HG03442 (cell line): ENCODE measurements at regions not wholly inside any gene's neighbourhood (a gene's known extent, or its start where the extent isn't known, plus 50 kb on each side); places are given as distances from the start of the nearest gene placed in this dataset.
"Not testable (repeated sequence)": the region's sequence is repeated elsewhere in the genome, so short reads cannot be mapped to it uniquely, and the experiment has no call there.

Source experiments
- ATAC-seq: cut with Tn5 transposase; IDR thresholded peaks from one replicate; pipeline ENCODE4 v1.9.1; 2021; ENCODE audit warnings: mild to moderate bottlenecking, moderate library complexity; ENCODE audit not compliant: unreplicated experiment

GRCh38 chr3:75434276-75434912 lies 229.7 kb upstream of the FRG2C start:
- ATAC-seq, result not testable (repeated sequence)

GRCh38 chr3:75434913-75435793 lies 229.0 kb upstream of the FRG2C start:
- ATAC-seq, result peak; percentile 97

- not testable (repeated sequence) for ATAC-seq
Measured at GRCh38 chr3:75435794-75436400, 228.2 kb upstream of the FRG2C start.

GRCh38 chr3:75440986-75441385 lies 223.1 kb upstream of the FRG2C start:
- not testable (repeated sequence) for ATAC-seq

- not testable (repeated sequence) for ATAC-seq
Measured at GRCh38 chr3:75444634-75445033, 219.5 kb upstream of the FRG2C start.

GRCh38 chr3:75445234-75445633 lies 218.9 kb upstream of the FRG2C start:
- not testable (repeated sequence) for ATAC-seq

- not testable (repeated sequence) for ATAC-seq
Measured at GRCh38 chr3:75446948-75447347, 217.2 kb upstream of the FRG2C start.

GRCh38 chr3:75453328-75453727 lies 210.8 kb upstream of the FRG2C start:
- not testable (repeated sequence) for ATAC-seq

- ATAC-seq, result not testable (repeated sequence)
Measured at GRCh38 chr3:75453839-75454238, 210.3 kb upstream of the FRG2C start.

- ATAC-seq, result not testable (repeated sequence)
Measured at GRCh38 chr3:75474530-75474929, 189.6 kb upstream of the FRG2C start.

- not testable (repeated sequence) for ATAC-seq
Measured at GRCh38 chr3:75496600-75496999, 167.5 kb upstream of the FRG2C start.

- ATAC-seq, result not testable (repeated sequence)
Measured at GRCh38 chr3:75500357-75500756, 163.8 kb upstream of the FRG2C start.

GRCh38 chr3:75502171-75502570 lies 162.0 kb upstream of the FRG2C start:
- ATAC-seq, result not testable (repeated sequence)

- ATAC-seq, result not testable (repeated sequence)
Measured at GRCh38 chr3:75502769-75503756, 161.1 kb upstream of the FRG2C start.

- no peak for ATAC-seq
Measured at GRCh38 chr3:75506603-75507002, 157.5 kb upstream of the FRG2C start.

- not testable (repeated sequence) for ATAC-seq
Measured at GRCh38 chr3:75507956-75508355, 156.2 kb upstream of the FRG2C start.

GRCh38 chr3:75527657-75528056 lies 136.5 kb upstream of the FRG2C start:
- not testable (repeated sequence) for ATAC-seq

- ATAC-seq, result not testable (repeated sequence)
Measured at GRCh38 chr3:75552095-75552494, 112.0 kb upstream of the FRG2C start.

GRCh38 chr3:75564427-75564826 lies 99.7 kb upstream of the FRG2C start:
- not testable (repeated sequence) for ATAC-seq

GRCh38 chr3:75572303-75572702 lies 91.8 kb upstream of the FRG2C start:
- not testable (repeated sequence) for ATAC-seq
